ENCODE measurements at regions not wholly inside any gene's neighbourhood (a gene's known extent, or its start where the extent isn't known, plus 50 kb on each side); places are given as distances from the start of the nearest gene placed in this dataset.

DNA sequence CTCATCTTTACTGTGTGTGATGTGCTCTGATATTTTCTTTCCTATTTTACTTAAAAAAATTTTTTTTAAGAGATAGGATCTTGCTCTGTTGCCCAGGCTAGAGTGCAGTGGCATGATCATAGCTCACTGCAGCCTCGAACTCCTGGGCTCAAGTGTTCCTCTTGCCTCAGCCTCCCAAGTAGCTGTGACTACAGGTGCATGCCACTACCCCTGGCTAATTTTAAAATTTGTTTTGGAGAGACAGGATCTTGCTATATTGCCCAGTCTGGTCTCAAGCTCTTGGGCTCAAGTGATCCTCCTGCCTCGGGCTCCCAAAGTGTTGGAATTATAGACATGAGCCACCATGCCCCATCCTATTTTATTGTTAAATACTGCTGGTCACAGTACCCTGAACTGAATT, 67.4 kb downstream of the FOXD2 start:
- Histone ChIP-seq H3K9me3 (ENCODE audit: control insufficient read depth, low read length) (no peaks in the 10 kb centered on the region), H3K79me2 (no peaks in the 10 kb centered on the region), H3K36me3 (ENCODE audit: control insufficient read depth, insufficient read depth, low read length) (no peaks in the 10 kb centered on the region), H3K27ac (no peak overlapping the region), H3K4me2 (ENCODE audit: low read length) (no peak overlapping the region), H3K4me3 (ENCODE audit: low read depth, low read length) (no peak overlapping the region), H2AFZ (no peak overlapping the region), H3K27me3 (ENCODE audit: control insufficient read depth, insufficient read depth, low read length) (peaks cover 7% of the 10 kb centered on the region), H3K9ac (no peak overlapping the region), H3K4me1 (no peaks in the 10 kb centered on the region)
- TF ChIP-seq, protein P1, sequence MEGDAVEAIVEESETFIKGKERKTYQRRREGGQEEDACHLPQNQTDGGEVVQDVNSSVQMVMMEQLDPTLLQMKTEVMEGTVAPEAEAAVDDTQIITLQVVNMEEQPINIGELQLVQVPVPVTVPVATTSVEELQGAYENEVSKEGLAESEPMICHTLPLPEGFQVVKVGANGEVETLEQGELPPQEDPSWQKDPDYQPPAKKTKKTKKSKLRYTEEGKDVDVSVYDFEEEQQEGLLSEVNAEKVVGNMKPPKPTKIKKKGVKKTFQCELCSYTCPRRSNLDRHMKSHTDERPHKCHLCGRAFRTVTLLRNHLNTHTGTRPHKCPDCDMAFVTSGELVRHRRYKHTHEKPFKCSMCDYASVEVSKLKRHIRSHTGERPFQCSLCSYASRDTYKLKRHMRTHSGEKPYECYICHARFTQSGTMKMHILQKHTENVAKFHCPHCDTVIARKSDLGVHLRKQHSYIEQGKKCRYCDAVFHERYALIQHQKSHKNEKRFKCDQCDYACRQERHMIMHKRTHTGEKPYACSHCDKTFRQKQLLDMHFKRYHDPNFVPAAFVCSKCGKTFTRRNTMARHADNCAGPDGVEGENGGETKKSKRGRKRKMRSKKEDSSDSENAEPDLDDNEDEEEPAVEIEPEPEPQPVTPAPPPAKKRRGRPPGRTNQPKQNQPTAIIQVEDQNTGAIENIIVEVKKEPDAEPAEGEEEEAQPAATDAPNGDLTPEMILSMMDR (IDR thresholded peaks at IDR 0.05) = no peak

- H3K9me3 ChIP-seq (ENCODE audit: control insufficient read depth, low read length) = no peaks in the 10 kb centered on the region
- H3K27me3 ChIP-seq (ENCODE audit: control insufficient read depth, insufficient read depth, low read length) = peaks cover 7% of the 10 kb centered on the region
- no peaks in the 10 kb centered on the region for H3K36me3 ChIP-seq (ENCODE audit: control insufficient read depth, insufficient read depth, low read length)
- no peak overlapping the region for H3K27ac ChIP-seq
- no peaks in the 10 kb centered on the region for H3K4me1 ChIP-seq
- TF ChIP-seq, protein P1 (IDR thresholded peaks at IDR 0.05) = no peak
- H3K4me2 ChIP-seq (ENCODE audit: low read length) = no peak overlapping the region
- H2AFZ ChIP-seq = no peak overlapping the region
- no peak overlapping the region for H3K4me3 ChIP-seq (ENCODE audit: low read depth, low read length)
- no peak overlapping the region for H3K9ac ChIP-seq
- H3K79me2 ChIP-seq = no peaks in the 10 kb centered on the region
Measured at GRCh38 chr1:47506053-47506452, 68.2 kb downstream of the FOXD2 start.

- Histone ChIP-seq H3K4me1 (no peaks in the 10 kb centered on the region), H3K27me3 (ENCODE audit: control insufficient read depth, insufficient read depth, low read length) (peaks cover 7% of the 10 kb centered on the region), H3K4me3 (ENCODE audit: low read depth, low read length) (no peak overlapping the region), H3K79me2 (no peaks in the 10 kb centered on the region), H3K27ac (no peak overlapping the region), H3K36me3 (ENCODE audit: control insufficient read depth, insufficient read depth, low read length) (no peaks in the 10 kb centered on the region), H3K9ac (no peak overlapping the region), H2AFZ (no peak overlapping the region), H3K9me3 (ENCODE audit: control insufficient read depth, low read length) (no peaks in the 10 kb centered on the region), H3K4me2 (ENCODE audit: low read length) (peak overlapping the region; percentile 71)
- TF ChIP-seq, protein P1 (IDR thresholded peaks at IDR 0.05) = no peak
Measured at GRCh38 chr1:47507144-47507543, 69.3 kb downstream of the FOXD2 start.

DNA sequence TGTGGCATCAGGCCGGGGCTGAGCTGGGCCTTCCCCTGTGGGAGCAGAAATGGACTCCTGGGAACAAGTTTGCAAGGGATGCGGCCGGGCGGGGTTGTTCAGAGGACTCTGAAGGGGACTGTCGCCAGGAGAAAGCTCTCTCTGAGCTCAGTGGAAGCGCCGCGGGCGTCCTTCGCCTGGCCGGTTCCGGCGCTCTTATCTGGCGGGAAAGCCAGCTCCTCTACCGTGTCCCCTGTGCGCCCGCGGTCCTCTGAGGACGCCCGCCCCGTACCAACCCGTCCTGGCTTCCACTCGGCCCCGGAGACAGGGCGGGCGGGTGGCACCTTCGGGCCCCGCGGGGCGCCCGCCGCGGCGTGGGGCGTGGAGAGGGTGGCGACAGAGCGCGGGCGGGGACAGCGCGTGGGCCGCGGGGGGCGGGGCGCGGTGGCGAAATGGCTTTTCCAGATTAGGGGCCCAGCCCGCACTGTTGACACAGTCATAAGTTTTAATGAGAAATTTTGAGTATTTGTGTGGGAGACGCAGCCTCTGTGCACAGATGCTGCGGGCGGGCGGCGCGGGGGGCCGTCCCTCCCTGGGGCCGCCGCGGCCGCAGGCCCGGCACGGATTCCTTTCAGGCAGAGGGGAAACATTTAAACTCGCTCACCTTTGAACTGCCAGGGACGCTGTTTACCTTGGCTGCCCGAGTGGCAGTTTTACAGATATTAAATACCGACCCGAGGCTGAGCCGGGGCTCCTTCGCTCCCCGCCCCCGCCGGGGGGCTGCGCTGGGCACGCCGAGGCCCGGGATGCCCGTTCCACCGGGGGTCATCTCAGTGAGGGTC, 70.2 kb downstream of the FOXD2 start:
- Histone ChIP-seq H3K9me3 (ENCODE audit: control insufficient read depth, low read length) (no peaks in the 10 kb centered on the region), H3K9ac (no peak overlapping the region), H2AFZ (peak overlapping the region; percentile 75), H3K4me3 (ENCODE audit: low read depth, low read length) (peak overlapping the region; percentile 33), H3K36me3 (ENCODE audit: control insufficient read depth, insufficient read depth, low read length) (no peaks in the 10 kb centered on the region), H3K27ac (no peak overlapping the region), H3K79me2 (no peaks in the 10 kb centered on the region), H3K4me1 (no peaks in the 10 kb centered on the region), H3K27me3 (ENCODE audit: control insufficient read depth, insufficient read depth, low read length) (peaks cover 7% of the 10 kb centered on the region), H3K4me2 (ENCODE audit: low read length) (peak overlapping the region; percentile 71)
- TF ChIP-seq, protein P1 (IDR thresholded peaks at IDR 0.05) = no peak
